Omental fat pad (tissue), 3 donors: ENCODE measurements at regions not wholly inside any gene's neighbourhood (a gene's known extent, or its start where the extent isn't known, plus 50 kb on each side); places are given as distances from the start of the nearest gene placed in this dataset.
A peak's percentile ranks its signal among the peaks of the same experiment; 100 is the strongest.

ENCODE experiments used
- ATAC-seq: fragments of 150-250 bp; one replicate; pipeline ENCODE4 v1.9.1; 2016; ENCODE audit warnings: mild to moderate bottlenecking, moderate library complexity; ENCODE audit not compliant: low FRiP score
- DNase-seq: peaks from one replicate; pipeline ENCODE4 v3.0.0-alpha.2; 2019; ENCODE audit warnings: low spot score
- TF ChIP-seq, protein P1 (sequence below), 3 donors: fragments of 450-650 bp; IDR thresholded peaks; one replicate each; pipeline ENCODE4 v1.5.1; 2016 to 2017; ENCODE audit warnings: antibody characterized with exemption in 3 of 3, mild to moderate bottlenecking in 3 of 3, moderate library complexity in 2 of 3

DNA sequence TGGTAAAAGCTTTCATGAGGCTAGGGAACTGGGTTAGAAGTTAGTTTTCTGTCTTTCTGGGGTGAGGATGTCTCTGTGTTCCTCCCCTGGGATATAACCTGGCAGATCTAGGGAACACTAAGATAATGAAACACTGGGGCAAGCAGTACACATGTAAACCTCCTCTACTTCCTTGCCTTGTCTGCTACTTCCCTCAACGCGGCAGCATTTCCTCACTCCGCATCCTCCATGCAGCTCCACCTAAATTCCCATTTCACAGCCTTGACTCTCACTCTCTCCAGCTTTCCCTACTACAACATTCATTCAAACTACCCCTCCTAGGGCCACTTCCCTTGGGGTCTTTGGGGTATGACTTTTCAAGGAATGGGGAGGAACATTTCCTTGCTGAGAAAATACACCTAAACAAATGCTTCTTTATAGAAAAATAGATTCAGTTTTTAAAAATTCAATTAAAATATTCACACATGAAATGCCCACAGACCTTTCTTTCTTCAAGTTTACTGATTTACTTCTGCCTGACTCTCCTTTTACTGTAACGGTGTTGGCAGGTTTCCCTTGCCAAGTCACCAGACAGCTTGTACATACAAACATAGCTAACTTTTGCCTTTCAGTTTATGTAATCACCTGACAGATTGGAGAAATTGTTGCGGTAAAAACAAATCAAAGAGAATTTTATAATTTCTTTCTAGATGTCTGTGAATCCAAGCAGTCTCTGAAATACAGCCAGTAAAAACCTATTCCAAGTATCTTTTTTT, 90.1 kb downstream of the TNFSF18 start:
- TF ChIP-seq, protein P1, sequence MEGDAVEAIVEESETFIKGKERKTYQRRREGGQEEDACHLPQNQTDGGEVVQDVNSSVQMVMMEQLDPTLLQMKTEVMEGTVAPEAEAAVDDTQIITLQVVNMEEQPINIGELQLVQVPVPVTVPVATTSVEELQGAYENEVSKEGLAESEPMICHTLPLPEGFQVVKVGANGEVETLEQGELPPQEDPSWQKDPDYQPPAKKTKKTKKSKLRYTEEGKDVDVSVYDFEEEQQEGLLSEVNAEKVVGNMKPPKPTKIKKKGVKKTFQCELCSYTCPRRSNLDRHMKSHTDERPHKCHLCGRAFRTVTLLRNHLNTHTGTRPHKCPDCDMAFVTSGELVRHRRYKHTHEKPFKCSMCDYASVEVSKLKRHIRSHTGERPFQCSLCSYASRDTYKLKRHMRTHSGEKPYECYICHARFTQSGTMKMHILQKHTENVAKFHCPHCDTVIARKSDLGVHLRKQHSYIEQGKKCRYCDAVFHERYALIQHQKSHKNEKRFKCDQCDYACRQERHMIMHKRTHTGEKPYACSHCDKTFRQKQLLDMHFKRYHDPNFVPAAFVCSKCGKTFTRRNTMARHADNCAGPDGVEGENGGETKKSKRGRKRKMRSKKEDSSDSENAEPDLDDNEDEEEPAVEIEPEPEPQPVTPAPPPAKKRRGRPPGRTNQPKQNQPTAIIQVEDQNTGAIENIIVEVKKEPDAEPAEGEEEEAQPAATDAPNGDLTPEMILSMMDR (IDR thresholded peaks at IDR 0.05), result no peak
- no peak for DNase-seq
- peak; percentile 19 for ATAC-seq

DNA sequence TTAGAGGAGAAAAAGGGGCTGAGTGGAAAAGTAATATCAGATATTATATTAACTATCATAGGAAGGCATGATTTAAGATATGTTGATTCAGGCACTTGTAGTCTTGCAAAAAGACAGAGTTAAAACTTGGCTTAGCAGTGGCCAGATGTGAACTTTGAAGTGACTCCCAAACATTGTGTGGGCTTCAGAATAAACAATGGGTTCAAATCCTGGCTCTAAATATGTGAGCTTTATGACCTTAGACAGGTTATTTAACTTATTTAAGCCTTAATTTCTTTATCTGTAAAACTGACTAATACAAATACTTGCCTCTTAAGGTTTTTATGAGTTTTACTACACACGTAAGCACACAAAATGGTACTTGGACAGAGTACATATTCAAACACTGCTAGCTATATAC, 85.9 kb downstream of the TNFSF18 start:
- TF ChIP-seq, protein P1 (IDR thresholded peaks at IDR 0.05), result no peak
- DNase-seq, result no peak
- ATAC-seq, result no peak

DNA sequence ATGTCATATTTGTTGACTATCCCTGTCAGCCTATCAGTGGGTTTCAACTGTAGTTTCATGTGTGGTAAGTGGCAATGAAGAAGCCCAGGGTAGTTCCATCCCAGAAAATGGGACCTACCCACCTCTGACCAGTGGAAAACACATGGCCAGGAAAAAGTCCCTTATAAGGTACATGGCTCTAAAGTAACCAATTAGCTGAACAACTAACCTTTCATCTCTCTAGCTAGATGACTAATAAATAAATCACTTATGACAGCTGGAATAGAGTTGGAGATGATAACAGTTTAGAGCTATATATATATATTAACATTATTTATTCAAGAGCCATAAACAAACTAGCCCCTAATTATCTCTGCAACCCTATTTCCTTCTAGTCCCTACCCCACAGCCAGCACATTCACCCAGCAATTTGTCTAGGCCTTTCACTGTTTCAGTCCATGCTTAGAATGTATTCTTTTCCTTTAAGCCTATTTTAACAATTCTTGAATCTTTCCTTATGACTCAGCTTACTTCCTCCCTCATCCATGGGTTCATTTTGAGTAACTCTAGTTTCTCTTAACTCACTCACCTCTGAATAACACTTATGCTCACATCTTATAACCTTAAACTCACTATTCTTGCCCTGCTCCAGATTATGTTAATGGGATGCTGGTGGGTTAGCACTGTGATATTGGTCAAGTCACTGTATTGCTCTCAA, 83.7 kb downstream of the TNFSF18 start:
- DNase-seq (no peak), ATAC-seq (no peak)
- TF ChIP-seq, protein P1 (IDR thresholded peaks at IDR 0.05), result no peak

DNA sequence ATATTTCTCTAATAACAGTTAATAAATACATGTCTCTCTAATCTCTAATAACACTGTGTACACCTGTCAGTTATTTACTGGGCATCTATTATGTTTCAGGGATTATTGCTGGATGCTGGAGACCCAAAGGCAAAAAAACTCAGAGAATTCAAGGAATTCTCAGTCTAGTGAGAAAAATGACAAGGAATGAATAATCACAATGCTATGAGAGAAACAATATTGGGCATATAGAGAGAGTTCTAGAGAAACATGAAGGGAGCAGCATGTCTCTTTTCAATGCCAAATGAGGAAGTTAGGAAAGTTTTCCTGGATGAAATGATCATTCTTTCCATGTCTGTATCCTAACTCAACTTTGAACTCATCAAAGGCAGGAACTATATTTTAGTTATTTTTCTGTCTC, 82.8 kb downstream of the TNFSF18 start:
- DNase-seq, result no peak
- no peak for ATAC-seq
- TF ChIP-seq, protein P1 (IDR thresholded peaks at IDR 0.05), result no peak

DNA sequence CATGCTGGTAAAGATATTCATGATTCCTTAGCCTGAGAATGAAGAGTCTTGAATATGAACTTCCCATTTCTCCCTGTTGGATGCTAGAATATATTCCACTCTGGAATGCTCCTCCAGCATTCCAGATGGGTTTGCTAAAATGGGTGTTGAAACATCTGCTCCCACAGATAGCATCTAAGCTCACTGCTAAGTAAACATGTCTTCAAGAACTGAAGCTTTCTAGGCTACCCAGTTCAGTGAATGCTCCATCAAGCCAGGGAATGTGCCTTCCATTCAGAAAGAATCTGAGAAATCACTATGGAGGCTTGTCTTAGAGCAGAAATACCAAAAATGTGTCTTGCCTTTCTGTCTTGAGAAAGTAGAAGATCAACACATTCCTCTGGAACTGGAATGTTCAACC, 81.1 kb downstream of the TNFSF18 start:
- TF ChIP-seq, protein P1 (IDR thresholded peaks at IDR 0.05), result no peak
- no peak for DNase-seq
- ATAC-seq, result no peak

DNA sequence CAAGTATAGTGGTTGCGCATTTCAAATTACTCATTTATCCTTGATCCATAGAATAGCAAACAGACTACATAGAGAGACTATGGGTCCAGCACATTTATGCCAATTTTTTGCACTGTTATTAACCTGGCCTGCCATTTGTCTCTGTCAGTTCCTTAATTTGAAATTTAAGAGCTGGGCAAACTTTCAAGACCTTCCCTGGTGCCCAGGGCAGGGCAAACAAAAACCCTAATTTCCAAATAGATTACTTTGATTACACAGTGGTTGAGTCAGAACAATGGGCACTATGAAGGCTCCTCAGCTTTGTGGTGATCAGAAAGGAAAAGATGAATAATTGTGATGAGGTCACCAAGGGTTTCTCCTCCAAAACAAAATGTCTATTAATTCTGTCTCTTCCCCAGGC, 80.6 kb downstream of the TNFSF18 start:
- DNase-seq (no peak), ATAC-seq (no peak)
- TF ChIP-seq, protein P1 (IDR thresholded peaks at IDR 0.05), result no peak

DNA sequence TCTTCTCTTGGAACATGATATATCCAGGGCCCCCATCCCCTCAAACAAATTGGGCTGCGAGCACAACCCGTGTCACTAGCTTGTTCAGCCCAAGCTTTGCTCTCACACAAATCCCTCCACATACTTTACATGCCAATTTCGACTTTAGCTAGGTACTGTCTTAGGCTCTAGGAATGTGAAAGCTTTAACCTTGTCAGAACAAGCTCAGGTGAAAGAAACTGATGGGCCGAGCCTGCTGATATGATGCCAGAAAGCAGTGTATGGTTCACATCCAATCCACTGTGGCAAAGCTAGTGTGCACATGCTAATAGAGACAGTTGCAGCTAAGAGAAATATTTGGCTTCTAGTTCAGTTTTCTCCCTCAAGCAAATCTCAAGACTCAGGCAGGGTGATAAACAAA, 79.5 kb downstream of the TNFSF18 start:
- ATAC-seq (no peak), DNase-seq (no peak)
- TF ChIP-seq, protein P1 (IDR thresholded peaks at IDR 0.05), result no peak
